ENCODE measurements at regions not wholly inside any gene's neighbourhood (a gene's known extent, or its start where the extent isn't known, plus 50 kb on each side); places are given as distances from the start of the nearest gene placed in this dataset.
"Not testable (repeated sequence)": the region's sequence is repeated elsewhere in the genome, so short reads cannot be mapped to it uniquely, and the experiment has no call there.

DNA sequence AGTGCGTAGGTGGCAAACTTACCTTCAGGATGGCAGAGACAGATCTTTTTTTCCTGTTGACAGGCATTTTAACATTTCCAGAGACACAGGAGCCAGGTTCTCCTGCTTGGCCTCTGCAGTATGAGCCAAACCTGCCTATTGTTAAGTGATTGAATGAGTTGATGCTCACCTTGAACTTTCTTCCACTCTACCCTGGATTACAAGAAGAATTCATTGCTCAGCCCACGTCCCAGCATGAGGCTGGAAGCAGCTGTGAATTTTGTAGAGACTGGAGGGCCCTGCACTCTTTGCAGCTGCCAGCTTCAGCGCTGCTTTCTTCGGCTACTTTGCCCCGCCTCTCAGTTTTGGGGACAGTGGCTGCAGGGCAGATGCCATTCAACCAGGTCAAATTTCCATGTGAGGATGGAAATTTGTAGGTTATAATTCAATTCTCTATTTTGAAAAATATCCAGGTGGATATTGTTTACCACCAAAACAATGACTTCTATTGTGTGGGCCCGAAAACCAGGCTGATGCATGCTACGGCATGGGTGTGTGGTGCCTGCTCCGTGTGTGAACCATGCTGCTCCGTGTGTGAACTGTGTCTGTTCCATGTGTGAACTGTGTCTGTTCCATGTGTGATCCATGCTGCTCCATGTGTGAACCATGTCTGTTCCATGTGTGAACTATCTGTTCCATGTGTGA, 75.2 kb upstream of the METTL9 start:
- ATAC-seq (ENCODE audit: low read depth) (no peak), DNase-seq (ENCODE audit: low spot score) (no peak)
- Histone ChIP-seq H3K27ac (ENCODE audit: poor library complexity, severe bottlenecking) (no peak overlapping the region), H3K9me3 (ENCODE audit: severe bottlenecking) (no peaks in the 10 kb centered on the region), H3K36me3 (ENCODE audit: low read depth) (peaks cover 5% of the 10 kb centered on the region; the same call in 1 of the 2 replicates), H3K4me1 (ENCODE audit: insufficient read depth, poor library complexity, severe bottlenecking) (peaks cover 8% of the 10 kb centered on the region), H3K27me3 (ENCODE audit: insufficient read depth, poor library complexity, severe bottlenecking) (no peaks in the 10 kb centered on the region), H3K4me3 (ENCODE audit: severe bottlenecking) (no peak overlapping the region)
- TF ChIP-seq, protein P1, sequence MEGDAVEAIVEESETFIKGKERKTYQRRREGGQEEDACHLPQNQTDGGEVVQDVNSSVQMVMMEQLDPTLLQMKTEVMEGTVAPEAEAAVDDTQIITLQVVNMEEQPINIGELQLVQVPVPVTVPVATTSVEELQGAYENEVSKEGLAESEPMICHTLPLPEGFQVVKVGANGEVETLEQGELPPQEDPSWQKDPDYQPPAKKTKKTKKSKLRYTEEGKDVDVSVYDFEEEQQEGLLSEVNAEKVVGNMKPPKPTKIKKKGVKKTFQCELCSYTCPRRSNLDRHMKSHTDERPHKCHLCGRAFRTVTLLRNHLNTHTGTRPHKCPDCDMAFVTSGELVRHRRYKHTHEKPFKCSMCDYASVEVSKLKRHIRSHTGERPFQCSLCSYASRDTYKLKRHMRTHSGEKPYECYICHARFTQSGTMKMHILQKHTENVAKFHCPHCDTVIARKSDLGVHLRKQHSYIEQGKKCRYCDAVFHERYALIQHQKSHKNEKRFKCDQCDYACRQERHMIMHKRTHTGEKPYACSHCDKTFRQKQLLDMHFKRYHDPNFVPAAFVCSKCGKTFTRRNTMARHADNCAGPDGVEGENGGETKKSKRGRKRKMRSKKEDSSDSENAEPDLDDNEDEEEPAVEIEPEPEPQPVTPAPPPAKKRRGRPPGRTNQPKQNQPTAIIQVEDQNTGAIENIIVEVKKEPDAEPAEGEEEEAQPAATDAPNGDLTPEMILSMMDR (IDR thresholded peaks at IDR 0.05; ENCODE audit: poor library complexity, severe bottlenecking): no peak

DNA sequence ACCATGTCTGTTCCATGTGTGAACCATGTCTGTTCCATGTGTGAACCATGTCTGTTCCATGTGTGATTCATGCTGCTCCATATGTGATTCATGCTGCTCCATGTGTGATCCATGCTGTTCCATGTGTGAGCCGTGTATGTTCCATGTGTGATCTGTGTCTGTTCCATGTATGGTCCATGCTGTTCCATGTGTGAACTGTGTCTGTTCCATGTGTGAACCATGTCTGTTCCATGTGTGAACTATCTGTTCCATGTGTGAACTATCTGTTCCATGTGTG, 74.7 kb upstream of the METTL9 start:
- not testable (repeated sequence) for DNase-seq (ENCODE audit: low spot score); H3K4me1 ChIP-seq (ENCODE audit: insufficient read depth, poor library complexity, severe bottlenecking); ATAC-seq (ENCODE audit: low read depth); H3K9me3 ChIP-seq (ENCODE audit: severe bottlenecking); H3K4me3 ChIP-seq (ENCODE audit: severe bottlenecking); H3K27ac ChIP-seq (ENCODE audit: poor library complexity, severe bottlenecking); H3K36me3 ChIP-seq (ENCODE audit: low read depth); H3K27me3 ChIP-seq (ENCODE audit: insufficient read depth, poor library complexity, severe bottlenecking)

DNA sequence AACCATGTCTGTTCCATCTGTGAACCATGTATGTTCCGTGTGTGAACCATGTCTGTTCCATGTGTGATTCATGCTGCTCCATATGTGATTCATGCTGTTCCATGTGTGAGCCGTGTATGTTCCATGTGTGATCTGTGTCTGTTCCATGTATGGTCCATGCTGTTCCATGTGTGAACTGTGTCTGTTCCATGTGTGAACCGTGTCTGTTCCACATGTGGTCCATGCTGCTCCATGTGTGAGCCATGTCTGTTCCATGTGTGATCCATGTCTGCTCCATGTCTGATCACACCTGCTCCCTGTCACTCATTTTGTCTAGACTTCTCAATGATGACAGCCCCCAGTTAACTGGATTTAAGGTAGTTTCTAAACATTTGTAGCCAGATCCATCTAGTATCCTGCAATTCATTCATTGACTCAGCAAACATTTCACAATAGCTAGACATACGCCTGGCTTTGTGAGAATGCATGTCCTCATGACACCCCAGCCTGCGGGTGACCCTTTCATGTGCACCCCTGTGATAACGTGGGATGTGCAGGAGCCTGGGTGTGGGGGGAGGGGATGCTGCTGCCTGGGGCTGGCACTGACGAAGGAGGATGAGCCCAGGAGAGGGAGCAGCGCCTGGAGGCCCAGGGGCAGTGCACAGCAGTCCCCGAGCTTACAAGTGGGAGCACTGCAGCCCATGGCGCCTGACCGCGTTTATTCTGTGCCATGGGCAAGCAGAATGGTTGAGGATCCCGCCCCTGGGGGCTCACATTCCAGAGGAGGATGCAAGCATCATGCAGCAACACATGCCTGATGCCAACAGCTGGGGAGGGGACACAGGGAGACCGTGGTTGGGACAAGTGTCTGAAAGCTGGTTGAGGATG, 74.1 kb upstream of the METTL9 start:
- not testable (repeated sequence) for H3K9me3 ChIP-seq (ENCODE audit: severe bottlenecking); DNase-seq (ENCODE audit: low spot score); H3K27ac ChIP-seq (ENCODE audit: poor library complexity, severe bottlenecking); H3K4me1 ChIP-seq (ENCODE audit: insufficient read depth, poor library complexity, severe bottlenecking); H3K36me3 ChIP-seq (ENCODE audit: low read depth); H3K27me3 ChIP-seq (ENCODE audit: insufficient read depth, poor library complexity, severe bottlenecking); H3K4me3 ChIP-seq (ENCODE audit: severe bottlenecking)
- peak; percentile 3; the same call in 1 of the 3 replicates for ATAC-seq (ENCODE audit: low read depth)

DNA sequence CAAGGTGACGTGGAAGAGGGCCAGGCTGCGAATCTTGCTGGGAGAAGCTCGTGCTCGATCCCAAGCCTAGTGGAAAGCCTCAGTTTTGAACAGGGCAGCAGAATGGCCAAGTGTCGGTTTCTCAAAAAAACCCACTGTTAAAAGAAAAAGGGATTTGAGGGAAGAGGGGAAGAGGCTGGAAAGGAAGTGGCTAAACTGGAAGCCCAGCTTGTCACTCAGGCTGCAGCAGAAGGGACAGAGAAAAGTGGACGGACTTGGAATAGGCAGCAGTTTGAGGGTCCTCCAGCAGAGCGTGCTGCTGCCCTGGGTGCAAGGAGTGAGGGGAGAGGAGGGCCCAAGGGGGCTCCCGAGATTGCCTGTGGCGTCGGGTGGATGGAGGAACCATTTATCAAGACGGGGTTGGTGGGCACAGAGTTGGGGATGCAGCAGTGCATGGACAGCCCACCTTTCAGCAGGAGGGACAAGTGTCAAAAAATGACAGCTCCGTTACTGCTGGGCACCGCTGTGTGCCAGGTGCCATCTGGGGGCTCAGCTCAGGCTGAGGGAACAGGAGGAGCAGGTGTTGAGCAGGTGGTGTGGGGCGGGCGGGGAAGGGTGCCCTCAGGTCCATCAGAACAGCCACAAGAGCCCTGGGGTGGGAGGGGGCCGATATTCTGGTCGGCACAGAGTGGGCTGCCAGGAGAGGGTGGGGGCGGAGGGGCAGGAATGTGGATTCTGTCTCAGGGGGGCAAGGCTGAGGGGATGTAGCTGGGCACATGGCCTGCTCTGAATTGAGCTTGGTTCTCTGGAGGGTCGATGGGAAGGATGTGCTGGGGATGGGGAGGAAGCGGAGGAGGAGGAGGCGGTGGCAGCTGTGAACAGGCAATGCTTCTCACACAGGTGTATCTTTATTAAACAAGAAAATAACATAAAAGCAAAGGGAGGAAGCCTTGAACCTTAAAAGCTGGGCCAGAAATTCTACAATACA, 73.1 kb upstream of the METTL9 start:
- H3K4me1 ChIP-seq (ENCODE audit: insufficient read depth, poor library complexity, severe bottlenecking); H3K27me3 ChIP-seq (ENCODE audit: insufficient read depth, poor library complexity, severe bottlenecking); DNase-seq (ENCODE audit: low spot score); ATAC-seq (ENCODE audit: low read depth); H3K4me3 ChIP-seq (ENCODE audit: severe bottlenecking); H3K36me3 ChIP-seq (ENCODE audit: low read depth); H3K9me3 ChIP-seq (ENCODE audit: severe bottlenecking); H3K27ac ChIP-seq (ENCODE audit: poor library complexity, severe bottlenecking): not testable (repeated sequence)

DNA sequence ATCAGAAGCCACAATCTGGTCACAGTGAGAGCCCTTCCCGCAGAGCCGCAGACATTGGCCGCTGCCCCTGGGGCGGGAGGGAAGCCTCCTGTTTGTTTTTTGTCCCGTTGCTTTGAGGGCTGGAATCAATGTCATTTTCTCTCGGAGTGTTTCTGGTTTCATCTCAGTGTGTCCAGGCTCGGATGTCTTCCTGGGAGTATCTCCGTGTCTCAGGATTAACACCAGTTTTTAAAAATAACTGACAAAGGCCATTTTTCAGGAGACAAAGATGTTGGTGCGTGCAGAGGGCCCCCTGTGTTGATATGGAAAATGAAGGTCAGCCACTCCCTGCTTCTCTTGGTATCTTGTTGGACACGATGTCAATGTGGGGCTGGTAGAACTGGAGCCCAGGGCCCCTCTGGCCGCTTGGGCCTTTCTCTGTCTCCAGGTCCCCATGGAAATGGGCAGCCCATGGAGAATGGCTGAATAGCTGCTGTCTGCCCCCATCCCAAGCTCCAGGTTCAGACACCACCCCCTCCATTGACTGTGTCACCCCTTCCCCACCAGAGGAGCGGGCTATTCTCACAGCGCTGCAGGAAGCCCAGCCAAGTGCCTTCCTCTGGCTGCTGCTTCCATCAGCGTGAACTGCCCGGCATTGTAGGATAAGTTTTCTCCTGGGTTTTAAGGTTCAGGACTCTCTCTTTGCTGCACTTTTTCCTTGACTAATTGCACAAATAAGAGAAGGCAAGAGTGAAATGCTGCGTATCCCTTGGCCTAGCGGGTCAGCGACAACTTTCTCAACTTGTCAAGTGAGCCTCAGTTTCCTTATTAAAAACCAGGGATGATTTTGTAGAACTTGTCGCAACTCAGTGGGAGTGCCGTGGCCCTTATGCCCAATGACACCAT, 72.2 kb upstream of the METTL9 start:
- Histone ChIP-seq H3K9me3 (ENCODE audit: severe bottlenecking) (no peaks in the 10 kb centered on the region), H3K4me1 (ENCODE audit: insufficient read depth, poor library complexity, severe bottlenecking) (no peaks in the 10 kb centered on the region), H3K36me3 (ENCODE audit: low read depth) (no peaks in the 10 kb centered on the region), H3K4me3 (ENCODE audit: severe bottlenecking) (no peak overlapping the region), H3K27me3 (ENCODE audit: insufficient read depth, poor library complexity, severe bottlenecking) (no peaks in the 10 kb centered on the region), H3K27ac (ENCODE audit: poor library complexity, severe bottlenecking) (no peak overlapping the region)
- ATAC-seq (ENCODE audit: low read depth) (no peak), DNase-seq (ENCODE audit: low spot score) (no peak)
- TF ChIP-seq, protein P1 (IDR thresholded peaks at IDR 0.05; ENCODE audit: poor library complexity, severe bottlenecking): no peak

DNA sequence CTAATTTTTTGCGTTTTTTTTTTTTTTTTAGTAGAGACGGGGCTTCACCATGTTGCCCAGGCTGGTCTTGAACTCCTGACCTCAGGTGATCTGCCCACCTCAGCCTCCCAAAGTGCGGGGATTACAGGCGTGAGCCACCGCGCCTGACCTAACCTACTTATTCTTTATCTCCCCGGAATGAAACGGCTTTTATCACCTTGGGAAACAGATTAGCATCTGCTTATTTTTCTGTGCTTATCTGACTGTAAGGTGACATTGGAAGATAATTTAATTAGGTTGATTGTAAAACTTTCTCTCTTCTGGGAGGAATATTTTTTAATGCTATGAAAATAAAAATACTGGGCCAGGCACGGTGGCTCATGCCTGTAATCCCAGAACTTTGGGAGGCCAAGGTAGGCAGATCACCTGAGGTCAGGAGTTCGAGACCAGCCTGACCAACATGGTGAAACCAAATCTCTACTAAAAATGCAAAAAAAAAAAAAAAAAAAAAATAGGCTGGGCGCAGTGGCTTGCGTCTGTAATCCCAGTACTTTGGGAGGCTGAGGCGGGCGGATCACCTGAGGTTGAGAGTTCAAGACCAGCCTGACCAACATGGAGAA, 70.2 kb upstream of the METTL9 start:
- ATAC-seq (ENCODE audit: low read depth); H3K9me3 ChIP-seq (ENCODE audit: severe bottlenecking); H3K36me3 ChIP-seq (ENCODE audit: low read depth); DNase-seq (ENCODE audit: low spot score); H3K27me3 ChIP-seq (ENCODE audit: insufficient read depth, poor library complexity, severe bottlenecking); H3K27ac ChIP-seq (ENCODE audit: poor library complexity, severe bottlenecking); H3K4me1 ChIP-seq (ENCODE audit: insufficient read depth, poor library complexity, severe bottlenecking); H3K4me3 ChIP-seq (ENCODE audit: severe bottlenecking): not testable (repeated sequence)

DNA sequence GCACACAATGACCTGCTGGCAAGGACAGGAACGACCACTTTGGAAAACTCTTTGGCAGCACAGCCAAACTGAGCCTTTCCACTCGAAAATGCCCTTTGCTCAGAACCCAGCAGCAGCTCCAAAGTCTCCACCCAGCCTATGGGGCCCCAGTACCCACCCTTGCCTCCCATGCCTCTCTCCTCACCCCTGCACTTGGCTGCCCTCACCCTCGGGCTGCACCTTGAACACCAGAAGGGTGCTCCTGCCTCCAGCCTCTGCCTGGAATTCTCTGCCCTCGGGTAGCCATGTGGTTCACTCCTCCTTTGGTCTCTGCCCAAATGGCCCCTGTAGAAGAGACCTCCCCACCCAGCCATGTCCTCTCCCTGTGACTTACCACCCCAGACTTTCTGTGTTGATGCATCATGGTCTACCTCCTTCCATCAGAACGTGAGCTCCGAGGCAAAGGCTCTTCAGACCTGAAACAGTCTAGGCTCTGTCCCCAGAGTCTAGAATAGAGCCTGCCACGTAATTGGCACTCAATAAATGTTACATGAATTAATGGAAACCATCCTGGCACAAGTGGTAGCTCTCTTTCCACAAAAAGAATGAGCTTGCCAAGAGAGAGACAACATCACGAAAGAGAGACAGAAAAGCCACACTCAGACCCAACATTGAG, 68.5 kb upstream of the METTL9 start:
- not testable (repeated sequence) for H3K27ac ChIP-seq (ENCODE audit: poor library complexity, severe bottlenecking); H3K27me3 ChIP-seq (ENCODE audit: insufficient read depth, poor library complexity, severe bottlenecking); DNase-seq (ENCODE audit: low spot score); H3K36me3 ChIP-seq (ENCODE audit: low read depth); H3K4me1 ChIP-seq (ENCODE audit: insufficient read depth, poor library complexity, severe bottlenecking); H3K4me3 ChIP-seq (ENCODE audit: severe bottlenecking); H3K9me3 ChIP-seq (ENCODE audit: severe bottlenecking)
- 0 out of 3 replicates have a peak, but pooled peaks have one; percentile 18 for ATAC-seq (ENCODE audit: low read depth)

DNA sequence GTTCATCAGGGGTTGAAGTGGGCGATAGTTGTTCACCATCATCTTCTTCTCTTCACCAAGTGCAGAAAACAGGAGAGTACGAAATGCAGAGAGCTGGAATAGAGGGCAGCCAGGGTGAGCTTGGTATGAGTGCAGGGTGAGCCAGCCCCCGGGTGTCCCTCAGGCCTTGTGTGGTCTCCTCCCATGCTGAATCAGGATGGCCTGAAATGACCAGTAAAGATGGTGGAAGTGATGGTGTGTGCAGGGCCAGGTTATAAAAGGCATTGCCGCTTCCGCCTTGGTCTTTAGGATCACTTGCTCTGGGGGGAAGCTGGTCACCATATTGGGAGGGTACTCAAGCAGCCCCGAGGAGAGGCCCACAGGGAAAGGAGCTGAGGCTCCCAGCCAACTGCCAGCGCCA, 66.4 kb upstream of the METTL9 start:
- H3K27ac ChIP-seq (ENCODE audit: poor library complexity, severe bottlenecking); ATAC-seq (ENCODE audit: low read depth); H3K36me3 ChIP-seq (ENCODE audit: low read depth); H3K4me1 ChIP-seq (ENCODE audit: insufficient read depth, poor library complexity, severe bottlenecking); H3K4me3 ChIP-seq (ENCODE audit: severe bottlenecking); H3K27me3 ChIP-seq (ENCODE audit: insufficient read depth, poor library complexity, severe bottlenecking); DNase-seq (ENCODE audit: low spot score); H3K9me3 ChIP-seq (ENCODE audit: severe bottlenecking): not testable (repeated sequence)
